HG03135 (cell line): ENCODE measurements at regions not wholly inside any gene's neighbourhood (a gene's known extent, or its start where the extent isn't known, plus 50 kb on each side); places are given as distances from the start of the nearest gene placed in this dataset.

Source experiments
- ATAC-seq: cut with Tn5 transposase; IDR thresholded peaks from one replicate; pipeline ENCODE4 v1.9.1; 2021; ENCODE audit warnings: mild to moderate bottlenecking, moderate library complexity; ENCODE audit not compliant: unreplicated experiment

GRCh38 chr12:78680596-78680995 lies 184.0 kb upstream of the SYT1 start:
- no peak for ATAC-seq

DNA sequence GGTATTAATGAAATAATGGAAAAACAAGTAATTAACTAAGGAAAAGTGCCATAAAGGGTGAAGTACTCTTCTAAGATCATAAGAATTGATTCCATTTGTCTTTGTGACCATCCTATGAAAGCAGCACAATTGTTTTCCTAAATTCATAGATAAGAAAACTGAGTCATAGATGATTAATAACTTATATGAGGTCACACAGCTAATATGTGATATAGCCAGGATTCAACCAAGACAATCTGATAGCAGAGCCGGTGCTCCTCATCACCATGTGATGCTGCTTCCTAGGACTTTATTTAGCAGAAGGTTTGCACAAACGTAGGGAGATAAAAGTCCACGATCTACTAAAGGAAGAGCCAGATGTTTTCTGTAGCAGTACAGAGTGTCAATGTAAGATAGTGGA lies 181.5 kb upstream of the SYT1 start:
- ATAC-seq, result no peak

DNA sequence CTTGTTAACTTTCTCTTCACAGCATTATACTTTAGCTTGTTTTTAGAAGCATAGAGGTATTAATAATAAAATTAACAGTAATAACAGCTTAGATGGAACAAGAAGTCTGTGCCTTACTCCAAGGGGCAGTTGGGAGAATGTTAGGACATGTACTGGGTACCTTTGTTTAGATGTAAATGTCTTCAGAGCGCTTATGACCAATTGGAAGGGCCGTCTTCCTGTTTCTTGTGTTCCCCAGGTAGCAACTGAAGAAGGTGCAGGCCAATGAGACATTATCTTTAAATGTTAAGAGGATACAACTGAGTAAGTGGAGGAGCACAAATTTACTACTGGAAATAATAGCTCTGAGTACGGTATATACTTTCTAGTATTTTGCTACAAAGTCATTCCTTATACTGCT lies 180.9 kb upstream of the SYT1 start:
- ATAC-seq, result no peak

DNA sequence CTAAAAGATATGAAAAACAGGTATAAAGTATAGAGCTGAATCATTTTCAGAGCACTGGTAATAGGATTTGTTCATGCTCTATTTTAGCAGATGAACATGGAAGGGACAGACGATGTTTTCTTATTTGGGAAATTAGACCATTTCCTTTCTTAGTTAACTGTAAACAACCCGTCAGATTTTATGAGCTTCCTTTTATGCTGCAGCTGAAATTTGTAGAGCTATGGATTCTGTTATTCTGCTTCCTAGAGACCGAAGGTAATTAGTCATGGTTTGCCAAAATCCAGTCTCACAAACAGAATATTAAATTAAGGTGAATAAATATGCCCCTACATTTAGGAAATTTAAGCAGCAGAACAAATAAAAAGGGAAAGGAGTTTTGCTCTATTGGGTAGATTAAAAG lies 180.2 kb upstream of the SYT1 start:
- no peak for ATAC-seq

- ATAC-seq, result no peak
Measured at GRCh38 chr12:78695749-78696148, 168.8 kb upstream of the SYT1 start.

DNA sequence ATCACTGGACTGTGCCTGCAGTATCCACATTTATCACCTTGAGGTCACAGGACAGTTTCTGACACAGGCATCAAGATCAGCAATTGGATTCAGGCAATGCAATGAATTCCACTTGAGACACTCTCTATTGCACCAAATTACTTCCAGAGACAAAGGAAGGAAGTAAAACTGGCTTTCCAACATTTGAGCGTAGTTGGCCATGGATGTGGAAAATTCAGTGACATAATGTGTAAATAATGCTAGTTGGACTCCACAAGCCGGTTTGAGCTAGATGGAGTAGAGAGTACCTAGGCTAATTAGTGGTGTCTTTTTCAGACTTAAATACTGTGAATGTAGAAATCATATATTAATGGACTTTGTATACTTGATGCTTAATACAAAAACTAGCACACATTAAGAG lies 168.3 kb upstream of the SYT1 start:
- ATAC-seq, result no peak

GRCh38 chr12:78697817-78698415 lies 166.7 kb upstream of the SYT1 start:
- no peak for ATAC-seq

GRCh38 chr12:78698747-78699146 lies 165.8 kb upstream of the SYT1 start:
- ATAC-seq, result no peak

DNA sequence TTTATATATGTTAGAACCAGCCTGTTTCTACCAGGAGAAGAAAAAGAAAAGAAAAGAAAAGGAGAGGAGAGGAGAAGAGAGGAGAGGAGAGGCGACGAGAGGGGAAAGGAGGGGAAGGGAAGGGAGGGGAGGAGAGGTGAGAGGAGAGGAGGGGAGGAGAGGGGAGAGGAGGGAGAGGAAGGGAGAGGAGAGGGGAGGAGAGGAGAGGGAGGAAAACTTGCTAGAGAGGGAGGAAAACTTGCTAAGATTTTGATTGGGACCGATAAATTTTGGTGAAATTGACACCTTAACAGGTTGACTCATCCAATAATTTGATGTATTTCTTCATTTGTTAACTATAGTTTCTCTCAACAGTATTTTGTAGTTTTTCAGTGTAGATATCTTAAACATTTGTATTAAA lies 164.0 kb upstream of the SYT1 start:
- ATAC-seq, result no peak

- ATAC-seq, result no peak
Measured at GRCh38 chr12:78703820-78704525, 160.6 kb upstream of the SYT1 start.

DNA sequence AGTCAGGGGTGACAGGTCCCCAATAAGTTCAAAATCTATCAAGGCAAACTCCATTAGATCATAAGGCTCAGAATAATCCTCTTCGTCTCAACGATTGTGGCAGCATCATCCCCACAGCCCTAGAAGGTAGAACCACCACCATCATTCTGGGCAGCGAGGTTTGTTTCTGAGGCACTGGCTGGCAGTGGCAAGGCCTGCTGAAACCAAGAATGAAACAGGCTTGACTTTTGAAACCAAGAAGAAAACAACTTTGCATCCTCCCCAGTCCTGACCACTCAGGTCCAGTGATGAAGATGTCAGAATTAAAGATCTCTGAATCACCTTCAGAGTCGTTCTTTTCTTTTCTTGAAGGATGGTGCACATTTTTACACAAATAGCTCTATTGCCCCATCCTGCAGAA lies 152.6 kb upstream of the SYT1 start:
- no peak for ATAC-seq

DNA sequence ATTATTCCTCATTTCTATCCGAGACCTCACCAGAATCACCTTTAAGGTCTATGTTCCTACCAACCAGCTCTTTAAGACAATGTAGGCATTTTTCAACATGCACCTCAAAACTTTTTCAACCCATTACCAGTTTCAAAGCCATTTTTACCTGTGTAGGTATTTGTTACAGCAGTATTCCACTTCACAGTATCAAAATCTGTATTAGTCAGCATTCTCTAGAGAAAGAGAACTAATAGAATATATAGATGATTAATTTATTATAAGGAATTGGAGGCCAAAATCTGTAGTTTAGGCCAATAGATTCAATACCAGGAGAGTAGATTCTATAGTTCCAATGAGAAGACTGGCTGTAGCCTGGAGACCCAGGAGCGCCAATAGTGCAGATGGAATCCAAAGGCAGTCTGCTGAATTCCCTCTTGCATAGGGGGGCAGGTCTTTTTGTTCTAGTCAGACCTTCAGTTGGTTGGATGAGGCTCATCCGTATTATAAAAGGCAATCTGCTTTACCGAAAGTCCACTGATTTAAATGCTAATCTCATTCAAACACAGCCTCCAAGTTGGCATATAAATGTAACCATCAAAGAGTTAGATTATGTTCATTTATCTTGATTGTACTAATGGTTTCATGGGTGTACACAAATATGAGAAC lies 151.6 kb upstream of the SYT1 start:
- no peak for ATAC-seq

DNA sequence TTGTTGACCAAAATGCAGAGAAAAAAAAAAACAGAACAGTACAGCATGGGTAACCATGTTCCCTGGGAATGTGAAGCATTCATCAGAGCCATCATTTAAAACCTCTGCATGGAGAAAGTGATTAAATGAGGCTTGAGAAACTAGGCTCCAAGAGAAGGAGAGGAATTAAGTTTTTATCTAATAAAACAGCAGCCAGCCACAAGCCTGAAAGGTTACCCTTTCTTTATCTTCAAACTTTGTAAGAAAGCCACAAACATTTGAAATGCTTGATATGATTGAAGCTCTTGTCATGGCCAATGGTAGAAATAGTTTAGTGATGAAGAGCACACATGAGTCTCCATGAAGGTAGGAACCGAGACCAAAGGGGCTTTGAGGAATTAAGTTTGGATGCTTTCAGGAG lies 144.9 kb upstream of the SYT1 start:
- no peak for ATAC-seq

GRCh38 chr12:78721906-78722305 lies 142.7 kb upstream of the SYT1 start:
- no peak for ATAC-seq

GRCh38 chr12:78725033-78725432 lies 139.5 kb upstream of the SYT1 start:
- no peak for ATAC-seq

GRCh38 chr12:78725951-78726580 lies 138.5 kb upstream of the SYT1 start:
- ATAC-seq, result no peak

- no peak for ATAC-seq
Measured at GRCh38 chr12:78726854-78727253, 137.7 kb upstream of the SYT1 start.

- no peak for ATAC-seq
Measured at GRCh38 chr12:78732481-78732880, 132.1 kb upstream of the SYT1 start.

- no peak for ATAC-seq
Measured at GRCh38 chr12:78739653-78740052, 124.9 kb upstream of the SYT1 start.

DNA sequence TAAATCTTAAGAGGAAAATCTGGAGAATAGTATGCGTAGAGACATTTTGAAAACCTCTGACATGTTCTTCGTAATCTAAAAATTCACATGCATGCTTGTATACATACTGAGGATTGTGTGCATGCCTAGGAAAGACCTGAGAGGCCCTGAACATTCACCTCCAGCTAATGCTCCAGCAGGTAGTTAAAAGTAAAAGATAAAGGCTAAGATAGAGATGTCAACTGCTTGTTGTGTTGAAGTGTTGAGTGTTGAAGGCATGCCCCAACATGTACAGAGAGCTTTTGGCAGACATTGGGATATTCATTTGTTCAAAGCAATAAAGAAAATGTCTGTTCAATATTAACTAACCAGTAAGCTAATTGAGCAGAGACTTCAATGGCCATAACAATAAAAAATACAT lies 118.6 kb upstream of the SYT1 start:
- no peak for ATAC-seq

GRCh38 chr12:78753058-78753457 lies 111.5 kb upstream of the SYT1 start:
- ATAC-seq, result no peak

GRCh38 chr12:78756936-78757335 lies 107.6 kb upstream of the SYT1 start:
- ATAC-seq, result no peak
